HG03354 (cell line): ENCODE measurements at regions not wholly inside any gene's neighbourhood (a gene's known extent, or its start where the extent isn't known, plus 50 kb on each side); places are given as distances from the start of the nearest gene placed in this dataset.

Experiments
- ATAC-seq: cut with Tn5 transposase; IDR thresholded peaks from one replicate; pipeline ENCODE4 v1.9.1; 2021; ENCODE audit warnings: mild to moderate bottlenecking; ENCODE audit not compliant: unreplicated experiment, poor library complexity, severe bottlenecking

DNA sequence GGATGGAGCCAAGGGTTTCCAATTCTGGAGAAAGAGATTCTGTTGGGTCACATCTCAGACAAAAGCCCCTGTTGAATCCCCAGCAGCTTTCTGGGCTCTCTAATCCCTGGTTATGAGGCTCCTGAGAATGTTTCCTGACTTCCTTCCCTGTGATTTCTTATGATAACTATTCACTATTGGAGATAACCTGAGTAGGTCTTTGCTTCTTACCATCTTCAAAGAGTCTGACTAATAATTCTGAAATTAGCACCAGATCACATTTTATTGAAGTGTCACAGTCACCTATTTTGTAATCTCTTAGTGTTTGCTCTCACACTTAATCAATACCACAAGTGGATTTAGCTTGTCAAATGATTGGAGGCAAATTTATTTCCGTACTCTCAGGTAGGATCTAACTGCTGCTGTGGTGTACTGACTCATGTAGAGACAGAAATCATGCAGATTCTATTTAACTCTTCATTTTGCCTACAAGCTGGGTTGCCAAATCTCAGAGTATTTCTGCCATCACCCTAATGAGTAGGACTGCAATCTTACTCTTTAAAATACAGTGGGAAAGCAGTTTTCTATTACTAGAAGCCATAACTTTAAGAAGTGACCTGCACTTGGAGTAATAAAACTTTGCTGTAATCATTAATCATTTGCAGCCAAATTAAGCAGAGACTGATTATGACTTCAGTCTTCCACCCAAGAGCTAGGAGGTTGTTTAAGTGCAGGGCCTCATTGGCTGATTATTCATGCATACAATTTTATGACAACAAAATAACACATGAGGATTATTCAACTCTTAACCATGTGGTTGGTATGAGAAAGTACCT is 422.1 kb downstream of the EPM2A start:
- no peak for ATAC-seq

DNA sequence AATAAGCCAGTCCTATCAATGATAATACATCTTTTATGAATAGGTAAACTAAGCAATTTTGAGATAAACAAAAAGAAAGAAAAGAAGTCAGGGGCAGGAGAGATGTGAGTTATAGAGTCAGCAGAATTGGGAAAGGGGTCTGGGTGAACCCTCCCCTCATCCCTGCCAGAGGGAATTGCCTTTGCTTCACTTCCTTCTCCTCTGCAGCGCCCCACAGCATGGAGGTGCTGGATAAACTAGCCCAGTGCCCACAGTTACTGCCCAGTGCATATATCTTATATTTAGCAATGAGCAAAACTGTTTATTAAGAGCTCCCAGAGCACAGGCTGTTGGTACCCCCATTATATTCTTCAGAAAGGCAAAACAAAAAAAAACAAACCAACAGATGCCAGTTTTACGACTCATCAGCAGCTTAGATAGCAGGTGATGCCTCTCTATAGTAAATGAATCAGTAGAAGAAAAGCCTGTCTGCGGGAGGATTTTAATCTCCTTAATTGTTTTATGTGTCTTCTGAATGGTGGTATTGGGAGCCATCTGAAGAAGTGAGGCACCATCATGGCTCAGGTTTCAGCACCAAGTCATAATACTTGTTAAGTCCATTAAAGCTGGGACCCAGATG is 419.2 kb downstream of the EPM2A start:
- no peak for ATAC-seq

DNA sequence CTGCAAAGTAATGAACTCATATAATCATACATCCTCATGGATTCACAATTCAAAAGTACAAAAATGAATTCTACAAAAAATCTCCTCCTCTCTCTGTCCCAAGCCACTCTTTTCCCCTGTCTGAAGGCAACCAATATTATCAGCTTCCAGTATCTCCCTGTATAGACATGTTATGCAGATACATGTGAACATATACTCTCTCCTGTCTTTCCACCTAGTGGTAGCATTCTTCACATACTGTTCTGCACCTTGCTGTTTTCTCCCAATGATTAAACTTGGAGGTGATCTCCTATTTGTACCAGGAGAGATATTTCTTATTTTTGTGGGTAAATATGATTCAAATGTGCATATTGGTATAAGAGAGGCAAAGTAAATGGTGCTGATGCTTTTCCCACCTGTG is 416.4 kb downstream of the EPM2A start:
- ATAC-seq: no peak

DNA sequence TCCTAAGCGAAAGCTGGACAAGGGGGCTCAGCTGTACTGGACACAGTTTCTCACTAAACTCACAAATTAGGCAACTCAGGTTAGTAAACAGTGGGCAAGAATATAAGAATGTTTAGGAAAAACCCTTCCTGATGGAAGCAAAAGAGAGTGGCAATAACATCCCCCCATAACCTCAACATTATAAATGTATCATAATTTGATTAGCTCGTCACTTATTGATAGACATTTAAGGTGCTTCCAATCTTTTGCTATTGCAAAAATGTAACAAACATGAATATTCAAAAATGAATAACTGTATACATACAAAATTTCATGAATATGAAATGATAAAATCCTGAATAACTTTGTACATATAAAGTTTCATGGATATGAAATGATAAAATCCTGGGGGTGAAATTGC is 415.7 kb downstream of the EPM2A start:
- ATAC-seq: no peak

DNA sequence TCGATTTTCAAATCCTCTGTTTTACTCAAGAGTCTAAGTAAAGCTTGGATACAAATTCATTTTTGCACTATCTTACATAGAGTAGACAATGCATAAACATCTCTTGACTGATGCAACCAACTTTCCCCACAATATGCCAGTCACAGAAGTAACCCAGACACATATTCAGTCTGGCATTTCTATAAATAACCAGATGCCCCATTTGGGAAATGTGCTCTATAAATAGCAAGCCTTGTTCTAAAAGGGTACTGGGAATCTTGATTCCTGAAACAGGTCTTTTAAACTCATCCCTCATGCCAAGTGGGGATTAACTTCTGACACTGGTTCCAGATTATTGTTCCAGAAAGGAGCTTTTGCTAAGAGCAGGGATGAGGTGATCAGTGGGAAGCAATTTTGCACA is 411.7 kb downstream of the EPM2A start:
- ATAC-seq: no peak

DNA sequence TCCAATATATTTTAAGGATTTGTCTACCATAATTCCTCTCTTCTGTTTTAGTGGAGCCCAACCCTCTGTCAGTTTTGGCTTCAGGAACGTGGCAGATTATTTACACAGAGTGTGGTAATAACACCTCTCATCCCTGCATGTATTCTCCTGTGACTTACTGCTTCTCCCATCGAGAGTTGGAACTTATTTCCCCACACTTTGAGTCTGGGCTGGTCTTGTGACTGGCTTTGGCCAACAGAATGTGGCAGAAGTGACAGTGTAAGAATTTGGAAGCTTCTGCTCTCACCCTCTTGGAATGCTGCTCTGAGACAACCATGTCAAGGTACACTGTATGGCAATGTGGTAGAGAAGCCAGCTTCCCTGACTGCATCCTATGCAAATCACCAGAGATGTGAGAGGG is 407.7 kb downstream of the EPM2A start:
- no peak for ATAC-seq

DNA sequence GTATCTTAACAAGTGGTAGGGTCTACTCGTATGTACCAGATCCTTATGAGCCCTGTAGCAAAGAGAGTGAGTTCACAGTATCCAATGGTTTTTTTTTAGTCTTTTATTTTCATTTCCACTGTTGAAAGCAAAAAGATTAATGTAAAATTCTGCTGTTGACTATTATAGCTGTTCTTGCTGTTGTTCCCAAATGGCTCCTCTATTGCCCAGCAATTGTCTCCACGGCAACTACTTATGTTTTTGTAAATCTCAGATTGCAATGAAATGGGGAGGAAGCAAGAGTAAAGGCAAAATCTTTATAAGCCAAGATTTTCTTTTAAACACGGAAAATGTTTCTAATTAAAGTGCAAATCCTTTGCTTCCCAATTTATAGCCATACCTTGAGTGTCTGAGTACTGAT is 406.1 kb downstream of the EPM2A start:
- ATAC-seq: no peak

DNA sequence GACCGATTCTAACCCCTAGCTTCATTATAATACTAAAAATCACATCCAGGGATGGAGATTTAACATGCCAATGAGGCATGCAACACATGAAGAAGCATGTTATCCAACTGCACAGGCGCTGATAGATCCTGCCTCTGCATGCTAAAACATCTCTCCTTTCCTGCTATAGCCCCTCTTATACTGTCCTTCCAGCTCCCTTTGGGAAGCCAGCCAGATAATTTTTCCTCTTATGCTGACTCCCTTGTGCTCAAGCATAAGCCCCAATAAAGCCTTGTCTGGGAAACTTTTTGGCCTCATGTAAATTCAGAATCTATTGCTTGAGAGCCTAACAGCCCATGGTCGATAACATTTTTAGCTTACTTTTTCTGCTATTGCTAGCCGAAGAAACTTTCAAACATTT is 404.3 kb downstream of the EPM2A start:
- ATAC-seq: no peak

DNA sequence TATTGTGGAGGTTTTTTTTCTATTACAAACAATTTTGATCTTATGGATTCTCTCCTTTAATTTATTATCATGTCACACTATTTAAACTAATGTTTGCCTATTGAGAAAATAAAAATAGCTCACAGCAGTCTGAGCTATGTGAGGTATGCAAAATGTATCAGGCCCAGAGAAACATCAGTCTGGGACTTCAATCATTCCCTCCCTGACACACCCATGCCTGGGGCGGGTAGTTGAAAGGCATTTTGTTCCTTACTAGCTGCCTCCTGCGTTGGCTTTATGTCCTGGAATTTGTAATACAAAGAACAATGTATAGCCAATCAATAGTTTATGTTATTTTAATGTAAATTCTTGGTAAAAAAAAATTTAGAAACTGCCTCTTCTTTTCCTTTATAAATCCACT is 403.3 kb downstream of the EPM2A start:
- ATAC-seq: no peak

DNA sequence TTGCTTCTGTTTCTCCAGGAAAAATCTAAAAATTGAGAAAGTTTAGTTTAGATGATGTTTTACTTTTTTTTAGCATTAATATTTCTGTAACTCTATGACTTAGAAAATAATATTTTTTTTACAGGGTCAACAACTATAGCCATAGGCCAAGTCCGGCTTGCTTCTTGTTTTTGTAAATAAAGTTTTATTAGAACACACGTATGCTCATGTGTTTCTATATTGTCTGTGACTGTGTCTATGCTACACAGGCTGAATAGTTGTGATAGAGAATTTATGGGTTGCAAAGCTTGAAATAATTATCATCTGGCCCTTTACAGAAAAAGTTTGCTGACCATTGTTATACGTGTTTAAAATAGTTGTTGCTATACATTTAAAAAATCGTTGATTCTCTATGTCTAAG is 399.2 kb downstream of the EPM2A start:
- ATAC-seq: no peak

DNA sequence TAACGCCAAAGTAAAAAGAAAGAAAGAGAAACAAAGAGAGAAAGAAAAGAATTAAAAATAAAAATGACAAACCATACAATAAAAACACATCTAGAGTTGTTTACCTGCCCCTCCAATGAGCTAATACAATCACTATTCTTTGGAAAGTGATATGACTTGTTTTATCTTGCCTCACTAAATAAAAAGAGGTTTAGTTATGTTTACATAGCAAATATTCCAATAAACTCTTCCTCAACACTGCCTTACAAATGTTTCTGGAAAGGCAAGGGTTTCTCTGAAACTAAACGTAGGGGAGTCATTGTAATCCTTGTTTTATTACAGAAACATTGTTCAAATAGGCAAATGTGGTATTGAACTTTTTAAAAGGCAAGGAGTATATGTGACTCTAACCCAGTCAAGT is 396.2 kb downstream of the EPM2A start:
- no peak for ATAC-seq

DNA sequence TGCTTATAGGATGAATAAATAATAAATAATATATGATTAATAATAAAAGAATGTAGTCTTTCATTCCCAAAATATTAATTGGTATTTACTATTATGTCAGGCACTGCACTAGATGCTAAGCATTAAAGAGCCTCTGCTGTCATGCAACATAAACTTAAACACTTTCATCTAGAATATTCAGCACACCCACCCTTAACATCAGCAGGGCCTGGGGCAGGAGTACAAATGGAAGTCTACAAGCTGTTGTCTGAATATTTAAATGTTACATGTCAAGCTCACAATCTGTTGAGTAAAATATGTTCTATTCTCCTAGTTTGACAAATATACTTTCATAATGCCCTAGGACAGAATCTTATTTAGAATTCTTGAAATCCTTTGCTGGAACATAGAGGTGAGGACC is 395.1 kb downstream of the EPM2A start:
- ATAC-seq: no peak

DNA sequence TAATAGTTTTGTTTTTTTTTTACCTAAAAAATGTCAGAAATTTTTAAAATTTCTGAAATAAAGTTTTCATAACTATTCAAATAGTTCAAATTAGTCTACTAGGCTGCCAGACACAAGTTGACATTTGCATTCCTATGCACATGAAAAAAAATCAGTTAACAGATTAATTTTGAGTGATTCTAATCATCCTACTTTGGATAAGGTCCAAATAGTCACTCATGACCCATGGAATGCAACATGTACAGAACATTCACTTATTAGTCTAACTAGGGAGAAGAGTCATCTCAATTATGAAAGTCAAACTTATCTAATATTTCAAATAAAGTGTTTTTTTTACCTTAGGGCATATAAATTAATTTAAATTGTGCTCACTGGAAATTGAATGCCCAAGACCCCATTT is 390.2 kb downstream of the EPM2A start:
- ATAC-seq: no peak

DNA sequence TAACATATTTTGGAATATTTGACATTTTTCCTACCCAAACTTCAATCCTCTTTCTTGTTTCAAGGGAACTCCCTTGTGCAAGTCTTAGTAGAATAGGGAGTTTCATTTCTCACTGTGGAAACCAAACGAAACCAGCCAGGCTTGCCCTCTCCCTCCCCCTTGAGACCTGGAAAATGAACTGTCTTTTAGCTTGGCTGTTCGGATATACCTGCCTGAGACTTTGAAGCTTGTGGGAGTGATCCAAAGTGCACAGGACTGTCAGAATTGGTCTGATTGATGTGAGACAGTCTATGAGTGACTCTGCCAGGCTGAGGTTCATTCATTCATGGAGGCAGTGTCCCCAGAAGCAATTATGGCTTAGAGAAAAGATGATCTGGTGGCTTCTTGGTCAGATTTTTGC is 388.1 kb downstream of the EPM2A start:
- ATAC-seq: no peak

DNA sequence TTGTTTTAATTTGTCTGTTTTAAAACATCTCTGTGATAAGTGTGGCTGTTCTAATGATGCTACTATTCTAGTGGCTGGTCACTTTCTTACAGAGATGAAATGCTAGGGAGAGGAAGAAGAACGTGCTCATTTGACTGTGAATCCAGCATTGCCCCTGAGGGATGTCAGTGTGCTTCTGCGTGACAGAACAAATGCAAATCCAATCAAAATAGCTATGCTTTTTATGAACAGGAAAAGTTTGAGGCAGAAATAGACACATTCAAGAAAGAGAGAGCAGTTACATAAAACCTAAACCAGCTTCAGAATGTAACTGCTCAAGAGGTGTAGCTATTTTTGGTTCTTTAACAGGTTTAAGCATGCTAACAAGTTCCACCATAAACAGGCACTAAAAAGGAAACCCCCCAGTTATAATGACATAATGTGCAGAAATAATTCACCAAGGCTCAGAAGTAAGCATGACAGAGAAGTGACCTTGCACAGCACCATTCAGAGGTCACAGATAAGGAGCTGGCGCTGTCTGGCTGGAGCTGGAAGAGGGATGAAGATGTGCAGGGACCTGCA is 385.3 kb downstream of the EPM2A start:
- peak; percentile 84 for ATAC-seq

DNA sequence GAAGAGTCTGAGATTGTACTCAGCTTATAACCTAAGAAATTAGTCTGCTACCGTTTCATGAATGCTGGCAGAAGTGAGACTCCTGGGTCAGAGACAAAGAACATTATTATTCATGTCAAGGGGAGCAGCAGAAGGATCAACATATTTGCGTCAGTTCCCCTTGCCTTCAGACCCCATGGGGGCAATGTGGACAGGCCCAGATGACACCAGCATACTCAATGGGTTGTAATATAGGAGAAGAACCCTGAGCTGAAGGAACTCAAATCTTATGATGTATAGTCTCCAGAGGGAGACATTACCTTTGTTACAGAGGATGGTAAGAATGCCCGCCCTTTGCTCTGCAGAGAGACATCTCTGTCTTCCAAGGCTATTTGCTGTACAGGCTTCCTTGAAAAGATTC is 384.4 kb downstream of the EPM2A start:
- ATAC-seq: no peak

DNA sequence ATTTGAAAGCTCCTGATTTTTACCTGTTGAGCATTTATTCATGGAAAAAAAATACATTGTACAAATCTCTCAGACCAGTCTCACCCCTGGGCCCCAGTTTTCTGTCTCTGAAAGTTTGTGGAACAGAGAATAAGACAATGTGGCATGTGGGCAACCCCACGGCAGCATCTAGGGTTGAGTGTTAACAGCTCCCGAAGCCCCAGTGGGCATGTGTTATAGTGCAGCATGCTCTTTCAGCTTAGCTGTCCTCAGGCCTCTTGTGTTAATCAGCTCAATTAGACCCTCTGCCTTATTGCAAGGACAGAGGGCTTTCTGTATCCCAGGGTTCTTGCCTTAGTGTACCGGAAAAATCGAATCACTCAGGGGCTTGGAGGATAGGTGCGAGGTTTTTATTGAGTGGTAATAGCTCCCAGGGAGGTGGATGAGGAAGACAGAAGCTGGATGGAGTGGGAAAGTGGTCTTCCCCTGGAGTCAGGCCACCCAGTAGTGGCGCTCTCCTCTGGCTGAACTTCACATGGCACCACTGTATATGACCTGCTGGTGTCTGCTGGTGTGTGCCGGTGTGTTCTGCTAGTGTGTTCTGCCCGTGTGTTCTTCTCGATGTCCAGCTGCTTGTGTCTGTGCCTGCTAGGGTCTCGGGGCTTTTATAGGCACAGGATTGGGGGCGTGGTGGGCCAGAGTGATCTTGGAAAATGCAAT is 382.8 kb downstream of the EPM2A start:
- no peak for ATAC-seq

DNA sequence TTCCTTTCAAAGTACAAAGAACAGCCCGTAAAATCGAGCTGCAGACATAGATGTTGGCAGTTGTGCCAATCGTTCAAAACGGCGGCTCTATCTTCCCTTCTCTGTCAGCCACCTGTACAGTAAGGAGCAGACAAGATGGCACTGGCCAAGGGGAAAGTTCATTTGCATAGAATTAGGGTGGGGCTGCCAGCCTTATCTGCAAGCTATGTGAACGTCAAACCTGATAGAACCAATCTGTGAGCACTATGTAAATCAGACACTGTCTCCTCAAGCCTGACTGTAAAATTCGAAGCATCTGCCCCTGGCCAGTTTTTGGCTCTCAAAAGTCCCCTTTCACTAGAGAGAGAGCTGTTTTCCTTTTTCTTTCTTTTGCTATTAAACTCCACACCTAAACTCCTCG is 374.5 kb downstream of the EPM2A start:
- ATAC-seq: no peak

DNA sequence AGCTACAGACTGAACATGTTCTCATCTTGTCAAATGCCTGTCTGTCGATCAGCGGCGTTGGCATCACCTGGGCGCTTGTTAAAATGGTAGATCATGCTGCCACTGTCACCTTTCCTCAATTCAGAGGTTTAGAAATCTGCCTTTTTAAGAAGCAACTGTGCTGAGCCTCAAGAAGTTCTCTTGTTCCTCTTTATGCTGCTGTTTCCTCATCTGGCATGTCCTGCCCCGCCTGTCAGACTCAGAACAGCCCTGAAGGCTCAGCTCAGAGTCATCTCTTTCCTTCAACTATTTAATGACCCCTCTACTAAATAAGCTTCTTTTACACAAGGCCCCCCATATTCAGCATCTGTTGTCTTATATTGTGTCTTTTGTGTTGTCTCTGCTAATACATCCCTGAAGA is 368.2 kb downstream of the EPM2A start:
- ATAC-seq: no peak

DNA sequence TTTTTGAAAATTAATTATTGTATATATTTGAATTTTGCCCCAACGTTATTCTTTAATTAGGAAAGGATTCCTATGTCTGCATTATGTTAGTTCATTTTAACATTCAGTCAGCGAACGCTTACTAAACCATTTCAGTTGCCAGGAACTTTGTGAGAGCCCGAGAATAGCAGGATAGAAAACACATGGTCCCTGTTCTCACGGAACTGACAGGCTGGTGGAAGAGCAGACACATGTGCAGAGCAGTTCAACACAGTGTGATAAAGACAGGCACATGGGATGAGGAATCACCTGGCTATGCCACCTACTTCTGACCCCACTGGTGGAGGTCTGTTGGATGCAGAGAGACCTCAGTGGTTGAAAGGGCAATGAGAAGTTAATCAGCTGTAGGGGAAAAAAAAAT is 367.2 kb downstream of the EPM2A start:
- ATAC-seq: no peak

DNA sequence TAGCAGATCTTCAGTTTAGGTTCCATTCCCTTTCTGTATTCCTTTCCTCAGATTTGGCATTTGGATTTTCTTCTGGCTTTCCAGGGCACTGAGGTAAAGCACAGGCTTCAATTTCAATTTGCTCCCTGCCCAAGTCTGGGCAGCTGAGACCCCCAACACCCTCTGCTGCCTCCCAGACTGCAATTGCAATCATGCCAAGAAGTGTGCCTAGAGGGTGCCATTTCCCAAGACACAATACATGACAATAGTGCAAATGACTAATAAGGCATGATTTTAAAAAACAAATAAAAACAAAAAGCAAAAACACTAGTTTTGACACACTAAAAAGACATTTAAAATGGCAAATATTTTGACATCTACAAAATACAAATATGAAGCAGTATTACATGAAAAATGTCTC is 364.8 kb downstream of the EPM2A start:
- no peak for ATAC-seq
